ENCODE measurements at regions not wholly inside any gene's neighbourhood (a gene's known extent, or its start where the extent isn't known, plus 50 kb on each side); places are given as distances from the start of the nearest gene placed in this dataset.

- no peak for TF ChIP-seq CTCF (IDR thresholded peaks at IDR 0.05)
- TF ChIP-seq EZH2 (IDR thresholded peaks at IDR 0.05; ENCODE audit: borderline replicate concordance, insufficient read depth, low read depth, low read length, poor library complexity, severe bottlenecking) = no peak
Measured at GRCh38 chr1:13911697-13912619, 212.0 kb downstream of the PRDM2 start.

All from B cell (primary cell).